K562 (cell line): ENCODE measurements at regions not wholly inside any gene's neighbourhood (a gene's known extent, or its start where the extent isn't known, plus 50 kb on each side); places are given as distances from the start of the nearest gene placed in this dataset.

Experiments used
- ATAC-seq: fragments of 200-7000 bp; cut with Tn5 transposase; 3 replicates; pipeline ENCODE4 v1.9.1; 2020; ENCODE audit warnings: moderate library complexity
- BruUV-seq: library from RNA; stranded (reverse); fragments of 400-500 nt; replicated peaks from 2 replicates; lab custom pipeline; 2021; lab: Mats Ljungman, UMichigan
- CTCF ChIA-PET: fragments of 300-600 bp; formaldehyde crosslinking; extraction: SDS; loops from one replicate; lab custom pipeline; 2021; ENCODE audit warnings: low intra/inter-chr PET ratio; lab: Yijun Ruan, JAX
- POLR2A ChIA-PET: fragments of 300-600, 350-650 bp; sonication (Branson Sonifier 250); formaldehyde crosslinking; extraction: SDS; loops from one replicate; lab custom pipeline; 2021; ENCODE audit warnings: antibody characterized with exemption, inconsistent platforms; lab: Yijun Ruan, JAX
- DNase-seq, 4 experiments: peaks; one replicate each; pipeline versions ENCODE4 v3.0.0 to v3.0.0-alpha.2; 2011 to 2018; ENCODE audit warnings: low spot score in 3 of 4, mixed read lengths in 3 of 4; ENCODE audit errors: extremely low read depth in 1 of 4
- FAIRE-seq: peaks from 2 replicates; lab custom pipeline; 2011; peaks lifted over from hg19 to GRCh38; lab: Jason Lieb, UNC
- H2AFZ ChIP-seq: 2 replicates; pipeline ENCODE4 v1.6.0; 2011; ENCODE audit warnings: low read depth, low read length, control low read depth, inconsistent platforms
- H3K27ac ChIP-seq: fragments of 200-600 bp; 3 replicates; pipeline ENCODE4 v1.8.0; 2011; ENCODE audit warnings: low read depth, mild to moderate bottlenecking, control low read depth, inconsistent platforms, low read length, moderate library complexity, mixed read lengths; ENCODE audit errors: extremely low read depth
- H3K27me3 ChIP-seq, 2 experiments: fragments of 300-600 bp in 1 of 2; 2 replicates in 1 of 2; 3 replicates in 1 of 2; pipeline versions ENCODE4 v1.6.0 to v1.8.0; 2011; ENCODE audit warnings: inconsistent platforms in 2 of 2, low read length in 2 of 2, mild to moderate bottlenecking in 1 of 2, mixed read lengths in 1 of 2, moderate library complexity in 1 of 2; ENCODE audit not compliant: control insufficient read depth in 2 of 2, insufficient read depth in 2 of 2
- H3K36me3 ChIP-seq: fragments of 300-600 bp; 3 replicates; pipeline ENCODE4 v1.8.0; 2011; ENCODE audit warnings: mild to moderate bottlenecking, low read length, inconsistent platforms; ENCODE audit not compliant: control insufficient read depth, insufficient read depth
- H3K4me1 ChIP-seq, 2 experiments: fragments of 200-600 bp in 1 of 2; replicated peaks in 1 of 2; 2 replicates in 1 of 2; 3 replicates in 1 of 2; pipeline versions ENCODE4 v1.5.1 to v1.8.0; 2011; ENCODE audit warnings: inconsistent platforms in 2 of 2, low read length in 2 of 2, mild to moderate bottlenecking in 1 of 2, mixed read lengths in 1 of 2, moderate library complexity in 1 of 2; ENCODE audit not compliant: control insufficient read depth in 2 of 2, insufficient read depth in 2 of 2
- H3K4me2 ChIP-seq: 2 replicates; pipeline ENCODE4 v1.6.1; 2011; ENCODE audit warnings: low read length, control low read depth, inconsistent platforms, mixed read lengths; ENCODE audit not compliant: insufficient read depth
- H3K4me3 ChIP-seq: fragments of 200-600 bp; sonication (generic), shearing (Covaris generic); 2 replicates; pipeline ENCODE4 v1.5.1; 2016; ENCODE audit warnings: control low read depth, inconsistent platforms
- H3K79me2 ChIP-seq: fragments of 200-600 bp; 3 replicates; pipeline ENCODE4 v1.8.0; 2011; ENCODE audit warnings: low read length, inconsistent platforms; ENCODE audit not compliant: control insufficient read depth, insufficient read depth
- H3K9ac ChIP-seq, 2 experiments: 2 replicates each; pipeline versions ENCODE4 v1.6.0 to v1.6.1; 2011; ENCODE audit warnings: low read depth in 2 of 2, low read length in 2 of 2, control low read depth in 1 of 2, inconsistent platforms in 1 of 2, mild to moderate bottlenecking in 1 of 2, mixed read lengths in 1 of 2; ENCODE audit not compliant: insufficient read depth in 1 of 2
- H3K9me1 ChIP-seq: one replicate; pipeline ENCODE4 v1.6.0; 2011; ENCODE audit warnings: inconsistent platforms, mild to moderate bottlenecking, low read length, moderate library complexity; ENCODE audit not compliant: control insufficient read depth, insufficient read depth
- H3K9me3 ChIP-seq: replicated peaks from 2 replicates; pipeline ENCODE4 v1.5.1; 2011; ENCODE audit warnings: low read depth, low read length, inconsistent platforms; ENCODE audit not compliant: control insufficient read depth, insufficient read depth
- H4K20me1 ChIP-seq: replicated peaks from 2 replicates; pipeline ENCODE4 v1.6.1; 2011; ENCODE audit warnings: low read length, inconsistent platforms, mixed read lengths; ENCODE audit not compliant: control insufficient read depth, insufficient read depth
- CBX5 ChIP-seq: IDR thresholded peaks from 2 replicates; pipeline ENCODE4 v1.6.1; 2014; ENCODE audit warnings: low read depth, borderline replicate concordance
- E2F6 ChIP-seq, 2 experiments: IDR thresholded peaks; 2 replicates each; pipeline ENCODE4 v1.6.1; 2011; ENCODE audit warnings: borderline replicate concordance in 1 of 2, control low read depth in 1 of 2, low read depth in 1 of 2, low read length in 1 of 2, mild to moderate bottlenecking in 1 of 2, mixed read lengths in 1 of 2, moderate library complexity in 1 of 2; ENCODE audit not compliant: insufficient read depth in 1 of 2, insufficient read length in 1 of 2, poor library complexity in 1 of 2, severe bottlenecking in 1 of 2; ENCODE audit errors: extremely low read depth in 1 of 2
- GATA2 ChIP-seq: sonication (generic); formaldehyde crosslinking; IDR thresholded peaks from 2 replicates; pipeline ENCODE4 v1.4.0; 2020; ENCODE audit warnings: mild to moderate bottlenecking, missing genetic modification reagents
- ILF3 ChIP-seq: fragments of 450-650 bp; IDR thresholded peaks from 2 replicates; pipeline ENCODE4 v1.6.1; 2018; ENCODE audit warnings: antibody characterized with exemption, mild to moderate bottlenecking, moderate library complexity, borderline replicate concordance
- KLF13 ChIP-seq: fragments of 450-650 bp; IDR thresholded peaks from 2 replicates; pipeline ENCODE4 v1.6.1; 2016; ENCODE audit warnings: missing genetic modification characterization, low read depth, mild to moderate bottlenecking, missing compliant biosample characterization, moderate library complexity, borderline replicate concordance
- NCOR1 ChIP-seq: fragments of 450-650 bp; IDR thresholded peaks from 2 replicates; pipeline ENCODE4 v1.6.1; 2016; ENCODE audit warnings: mild to moderate bottlenecking, moderate library complexity
- OTX1 ChIP-seq: fragments of 450-650 bp; formaldehyde crosslinking; IDR thresholded peaks from 2 replicates; pipeline ENCODE4 v1.4.0; 2022; ENCODE audit warnings: mild to moderate bottlenecking
- TCF15 ChIP-seq: fragments of 250-450 bp; sonication (Bioruptor Pico); IDR thresholded peaks from 2 replicates; pipeline ENCODE4 v1.8.0; 2022; ENCODE audit warnings: moderate library complexity, mild to moderate bottlenecking, inconsistent platforms
- ZNF324 ChIP-seq: fragments of 250-450 bp; sonication (Bioruptor Pico); IDR thresholded peaks from 2 replicates; pipeline ENCODE4 v1.4.0; 2020; ENCODE audit warnings: mild to moderate bottlenecking
- ZNF589 ChIP-seq: fragments of 200-800 bp; sonication (Bioruptor generic); IDR thresholded peaks from 2 replicates; pipeline ENCODE4 v1.6.1; 2016; ENCODE audit warnings: low read depth, missing genetic modification characterization, missing compliant biosample characterization
- WGBS: fragments of 100-300 bp; shearing (Covaris generic); methylation state at CpG from one replicate; pipeline ENCODE4 v1.1.6; 2016; ENCODE audit warnings: low coverage, mixed read lengths; ENCODE audit not compliant: insufficient coverage; ENCODE audit errors: missing lambda C conversion rate; 5-methylcytosine and 5-hydroxymethylcytosine counted together
- in situ Hi-C: fragments of 300-500 bp; cut with MboI; formaldehyde crosslinking; loops from 4 replicates; pipeline ENCODE4 v1.15.0; 2018; ENCODE audit warnings: inconsistent platforms, mixed read lengths
- intact Hi-C: fragments of 100-400 bp; cut with micrococcal nuclease; formaldehyde crosslinking; loops from 2 replicates; pipeline ENCODE4 v1.14.2; 2022

- no peak overlapping the region for H3K4me3 ChIP-seq
- no peak overlapping the region for H3K4me2 ChIP-seq
- H3K4me1 ChIP-seq: no peaks in the 10 kb centered on the region
- H3K9me1 ChIP-seq: no peaks in the 10 kb centered on the region
- H4K20me1 ChIP-seq: no peaks in the 10 kb centered on the region
- H3K9ac ChIP-seq: no peak overlapping the region
- no peak overlapping the region for H2AFZ ChIP-seq
- no peak overlapping the region for H3K27ac ChIP-seq
- no peaks in the 10 kb centered on the region for H3K79me2 ChIP-seq
- WGBS: 0% methylated on average over 10 of the region's 26 CpGs
- DNase-seq: no peak
- FAIRE-seq: no peak
- in situ Hi-C loops: no loop called here
- no TSS peak for BruUV-seq
- intact Hi-C loops: no loop called here
- no peaks in the 10 kb centered on the region for H3K9me3 ChIP-seq
- TF ChIP-seq CBX5 (no peak), KLF13 (tag) (no peak), ILF3 (no peak), ZNF589 (CRISPR knock-in tag) (no peak), GATA2 (CRISPR knock-in tag) (no peak), NCOR1 (no peak), ZNF324 (no peak), OTX1 (no peak), TCF15 (no peak), E2F6 (IDR thresholded peaks at IDR 0.05; ENCODE audit: borderline replicate concordance in 1 of 2, extremely low read depth in 1 of 2, insufficient read depth in 1 of 2, insufficient read length in 1 of 2, low read depth in 1 of 2, low read length in 1 of 2, poor library complexity in 1 of 2, severe bottlenecking in 1 of 2) (no peak)
- no peak for ATAC-seq
- H3K27me3 ChIP-seq: peaks cover 0 to 35% of the 10 kb centered on the region in 2 experiments; a peak in 3 of 5 replicates
- CTCF ChIA-PET: no interaction called here
- H3K36me3 ChIP-seq: no peaks in the 10 kb centered on the region
- POLR2A ChIA-PET: no interaction called here
Measured at GRCh38 chr13:111559612-111560403, 239.4 kb downstream of the TEX29 start.
